Keratinocyte (primary cell): ENCODE measurements at regions not wholly inside any gene's neighbourhood (a gene's known extent, or its start where the extent isn't known, plus 50 kb on each side); places are given as distances from the start of the nearest gene placed in this dataset.

Experiments
- DNase-seq: peaks from one replicate; pipeline ENCODE4 v3.0.0-alpha.2; 2011; ENCODE audit warnings: low read depth, missing footprints, low spot score
- FAIRE-seq: peaks from 2 replicates; lab custom pipeline; 2011; peaks lifted over from hg19 to GRCh38; lab: Jason Lieb, UNC
- H2AFZ ChIP-seq: 2 replicates; pipeline ENCODE4 v1.6.0; 2012; ENCODE audit warnings: low read length, control low read depth, inconsistent platforms; ENCODE audit not compliant: control insufficient read depth
- H3K27ac ChIP-seq: 2 replicates; pipeline ENCODE4 v1.5.1; 2011; ENCODE audit warnings: low read length; ENCODE audit not compliant: control insufficient read depth, insufficient read depth
- H3K27me3 ChIP-seq: 3 replicates; pipeline ENCODE4 v1.6.0; 2011; ENCODE audit warnings: low read length; ENCODE audit not compliant: control insufficient read depth, insufficient read depth; ENCODE audit errors: extremely low read depth
- H3K36me3 ChIP-seq, 2 experiments: 2 replicates in 1 of 2; 3 replicates in 1 of 2; pipeline ENCODE4 v1.5.1; 2011; ENCODE audit warnings: low read length in 2 of 2, mild to moderate bottlenecking in 1 of 2; ENCODE audit not compliant: control insufficient read depth in 2 of 2, insufficient read depth in 2 of 2; ENCODE audit errors: extremely low read depth in 1 of 2
- H3K4me1 ChIP-seq: 3 replicates; pipeline ENCODE4 v1.5.1; 2011; ENCODE audit warnings: low read length; ENCODE audit not compliant: control insufficient read depth, insufficient read depth; ENCODE audit errors: extremely low read depth
- H3K4me2 ChIP-seq: 3 replicates; pipeline ENCODE4 v1.6.0; 2011; ENCODE audit warnings: low read depth, low read length; ENCODE audit not compliant: control insufficient read depth, insufficient read depth; ENCODE audit errors: extremely low read depth
- H3K4me3 ChIP-seq, 3 experiments: fragments of 200-600 bp in 1 of 3; sonication (generic) in 1 of 3; 2 replicates in 2 of 3; 3 replicates in 1 of 3; pipeline ENCODE4 v1.5.1; 2011 to 2016; ENCODE audit warnings: low read length in 3 of 3, mild to moderate bottlenecking in 3 of 3, control low read depth in 2 of 3, inconsistent platforms in 1 of 3, low read depth in 1 of 3, mixed read lengths in 1 of 3, mixed run types in 1 of 3, moderate library complexity in 1 of 3; ENCODE audit not compliant: control insufficient read depth in 2 of 3, insufficient read depth in 2 of 3; ENCODE audit errors: extremely low read depth in 1 of 3
- H3K79me2 ChIP-seq: 2 replicates; pipeline ENCODE4 v1.6.0; 2012; ENCODE audit warnings: low read length; ENCODE audit not compliant: control insufficient read depth, insufficient read depth
- H3K9ac ChIP-seq: 3 replicates; pipeline ENCODE4 v1.6.0; 2011; ENCODE audit warnings: low read length; ENCODE audit not compliant: control insufficient read depth, insufficient read depth; ENCODE audit errors: extremely low read depth
- H3K9me1 ChIP-seq: 3 replicates; pipeline ENCODE4 v1.6.0; 2011; ENCODE audit warnings: low read length; ENCODE audit not compliant: control insufficient read depth, insufficient read depth; ENCODE audit errors: extremely low read depth
- H3K9me3 ChIP-seq: 2 replicates; pipeline ENCODE4 v1.5.1; 2012; ENCODE audit warnings: low read depth, low read length; ENCODE audit not compliant: control insufficient read depth
- H4K20me1 ChIP-seq: 3 replicates; pipeline ENCODE4 v1.6.0; 2011; ENCODE audit warnings: low read length; ENCODE audit not compliant: control insufficient read depth, insufficient read depth; ENCODE audit errors: extremely low read depth
- EZH2 ChIP-seq: IDR thresholded peaks from one replicate; pipeline ENCODE4 v1.6.1; 2012; ENCODE audit warnings: inconsistent platforms, mild to moderate bottlenecking, low read length, moderate library complexity
- dilution Hi-C: fragments of 300-500 bp; cut with MboI; formaldehyde crosslinking; loops from one replicate; pipeline ENCODE4 v1.7.0; 2020; ENCODE audit warnings: low sequenced_read_pairs; ENCODE audit not compliant: extremely low pct_ligation_motif_present
- small RNA-seq, 3 experiments: library from RNA; depleted of rRNA; stranded (forward); fragments of <200 nt; gene quantifications; one replicate each; pipeline ENCODE3, GENCODE V24; 2012; ENCODE audit warnings: low read depth in 3 of 3, low replicate concordance in 1 of 3; ENCODE audit not compliant: insufficient read length in 3 of 3
- TF ChIP-seq, protein P1 (sequence below), 3 experiments: IDR thresholded peaks in 1 of 3; conservative IDR thresholded peaks in 1 of 3; optimal IDR thresholded peaks in 1 of 3; 2 replicates in 2 of 3; 3 replicates in 1 of 3; pipeline versions ENCODE3 to v1.5.1; 2011; ENCODE audit warnings: low read length in 3 of 3, mild to moderate bottlenecking in 3 of 3, moderate library complexity in 2 of 3, control low read depth in 1 of 3, inconsistent platforms in 1 of 3; ENCODE audit not compliant: insufficient read depth in 2 of 3; ENCODE audit errors: extremely low read depth in 1 of 3

DNA sequence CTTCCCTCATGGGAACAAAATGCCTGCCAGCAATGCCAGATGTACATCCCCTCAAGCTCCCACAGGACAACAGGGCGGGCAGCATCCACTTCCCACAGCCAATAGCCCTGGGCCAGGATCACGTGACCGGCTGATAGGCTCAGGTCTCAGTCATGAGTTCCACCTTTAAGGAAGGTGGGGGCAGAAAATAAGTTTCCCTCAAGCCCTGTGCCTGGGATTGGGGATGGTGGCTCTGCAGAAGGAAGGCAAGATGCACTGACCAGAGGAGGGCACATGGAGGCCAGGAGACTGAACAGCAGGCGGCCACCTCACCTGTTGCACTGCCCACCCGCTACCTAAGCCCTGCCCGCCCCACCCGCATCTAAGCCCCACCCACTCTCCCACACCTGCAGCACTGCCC lies 149.1 kb downstream of the BMP7 start:
- H3K9me3 ChIP-seq, result no peaks in the 10 kb centered on the region
- no peaks in the 10 kb centered on the region for H3K79me2 ChIP-seq
- FAIRE-seq, result no peak
- dilution Hi-C loops, result no loop called here
- H2AFZ ChIP-seq, result no peak overlapping the region
- no peak overlapping the region for H3K4me3 ChIP-seq
- H3K4me1 ChIP-seq, result no peaks in the 10 kb centered on the region
- H3K9ac ChIP-seq, result no peak overlapping the region
- no peaks in the 10 kb centered on the region for H3K9me1 ChIP-seq
- no peak for DNase-seq
- no peaks in the 10 kb centered on the region for H4K20me1 ChIP-seq
- TF ChIP-seq, protein P1, sequence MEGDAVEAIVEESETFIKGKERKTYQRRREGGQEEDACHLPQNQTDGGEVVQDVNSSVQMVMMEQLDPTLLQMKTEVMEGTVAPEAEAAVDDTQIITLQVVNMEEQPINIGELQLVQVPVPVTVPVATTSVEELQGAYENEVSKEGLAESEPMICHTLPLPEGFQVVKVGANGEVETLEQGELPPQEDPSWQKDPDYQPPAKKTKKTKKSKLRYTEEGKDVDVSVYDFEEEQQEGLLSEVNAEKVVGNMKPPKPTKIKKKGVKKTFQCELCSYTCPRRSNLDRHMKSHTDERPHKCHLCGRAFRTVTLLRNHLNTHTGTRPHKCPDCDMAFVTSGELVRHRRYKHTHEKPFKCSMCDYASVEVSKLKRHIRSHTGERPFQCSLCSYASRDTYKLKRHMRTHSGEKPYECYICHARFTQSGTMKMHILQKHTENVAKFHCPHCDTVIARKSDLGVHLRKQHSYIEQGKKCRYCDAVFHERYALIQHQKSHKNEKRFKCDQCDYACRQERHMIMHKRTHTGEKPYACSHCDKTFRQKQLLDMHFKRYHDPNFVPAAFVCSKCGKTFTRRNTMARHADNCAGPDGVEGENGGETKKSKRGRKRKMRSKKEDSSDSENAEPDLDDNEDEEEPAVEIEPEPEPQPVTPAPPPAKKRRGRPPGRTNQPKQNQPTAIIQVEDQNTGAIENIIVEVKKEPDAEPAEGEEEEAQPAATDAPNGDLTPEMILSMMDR (optimal IDR thresholded peaks at IDR 0.05 in 1 of 3, IDR thresholded peaks at IDR 0.05 in 1 of 3, conservative IDR thresholded peaks at IDR 0.05 in 1 of 3; ENCODE audit: extremely low read depth in 1 of 3, insufficient read depth in 2 of 3, low read length in 3 of 3), result no peak
- TF ChIP-seq EZH2, result no peak
- H3K27ac ChIP-seq, result no peak overlapping the region
- peaks cover 7% of the 10 kb centered on the region for H3K27me3 ChIP-seq
- H3K4me2 ChIP-seq, result no peak overlapping the region
- no peaks in the 10 kb centered on the region for H3K36me3 ChIP-seq

DNA sequence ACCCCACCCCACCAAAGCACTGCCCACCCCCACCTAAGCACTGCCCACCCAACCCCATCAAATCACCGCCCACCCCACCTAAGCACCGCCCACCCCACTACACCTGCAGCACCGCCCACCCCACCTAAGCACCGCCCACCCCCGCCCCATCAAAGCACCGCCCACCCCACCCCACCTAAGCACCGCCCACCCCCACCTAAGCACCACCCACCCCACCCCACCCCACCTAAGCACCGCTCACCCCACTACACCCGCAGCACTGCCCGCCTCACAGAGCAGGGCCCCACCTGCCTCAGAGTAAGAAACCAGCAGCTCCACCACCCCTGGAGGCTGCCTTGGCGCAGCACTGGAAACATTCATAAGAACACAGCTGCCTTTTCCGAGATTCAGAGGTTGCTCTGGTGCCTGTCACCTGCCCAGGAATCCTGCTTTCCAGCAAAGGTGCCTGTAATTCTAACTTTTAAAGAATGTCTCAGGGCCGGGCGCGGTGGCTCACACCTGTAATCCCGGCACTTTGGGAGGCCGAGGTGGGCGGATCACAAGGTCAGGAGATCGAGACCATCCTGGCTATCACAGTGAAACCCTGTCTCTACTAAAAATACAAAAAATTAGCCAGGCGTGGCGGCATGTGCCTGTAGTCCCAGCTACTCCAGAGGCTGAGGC lies 148.2 kb downstream of the BMP7 start:
- H3K27ac ChIP-seq, result no peak overlapping the region
- dilution Hi-C loops, result no loop called here
- no peaks in the 10 kb centered on the region for H3K9me3 ChIP-seq
- no peaks in the 10 kb centered on the region for H3K9me1 ChIP-seq
- peaks cover 3% of the 10 kb centered on the region for H3K27me3 ChIP-seq
- H3K9ac ChIP-seq, result no peak overlapping the region
- H3K36me3 ChIP-seq, result no peaks in the 10 kb centered on the region
- no peak overlapping the region for H3K4me3 ChIP-seq
- H3K4me2 ChIP-seq, result no peak overlapping the region
- H2AFZ ChIP-seq, result no peak overlapping the region
- FAIRE-seq (no peak), DNase-seq (no peak)
- H4K20me1 ChIP-seq, result no peaks in the 10 kb centered on the region
- TF ChIP-seq, protein P1 (optimal IDR thresholded peaks at IDR 0.05 in 1 of 3, IDR thresholded peaks at IDR 0.05 in 1 of 3, conservative IDR thresholded peaks at IDR 0.05 in 1 of 3; ENCODE audit: extremely low read depth in 1 of 3, insufficient read depth in 2 of 3, low read length in 3 of 3), result no peak
- no peak for TF ChIP-seq EZH2
- no peaks in the 10 kb centered on the region for H3K79me2 ChIP-seq
- no peaks in the 10 kb centered on the region for H3K4me1 ChIP-seq

Small RNAs in the stretch of these regions (small RNA-seq; reads per million reads assigned to genes)
- gene RNU6-929P, result 0 reads per million in 3 experiments
